Peyer's patch (tissue), 4 donors: ENCODE measurements at regions not wholly inside any gene's neighbourhood (a gene's known extent, or its start where the extent isn't known, plus 50 kb on each side); places are given as distances from the start of the nearest gene placed in this dataset.

Experiments used
- DNase-seq, 3 donors: peaks; one replicate each; pipeline ENCODE4 v3.0.0-alpha.2; 2017 to 2019
- H3K27ac ChIP-seq, 4 donors: fragments of 200-600 bp; sonication (generic); one replicate each; pipeline ENCODE4 v1.5.1; 2016 to 2019
- H3K27me3 ChIP-seq, 2 donors: fragments of 200-600 bp; sonication (generic); one replicate each; pipeline ENCODE4 v1.5.1; 2019
- H3K36me3 ChIP-seq, 3 donors: fragments of 200-600 bp; sonication (generic); one replicate each; pipeline ENCODE4 v1.5.1; 2016 to 2019
- H3K4me1 ChIP-seq, 4 donors: fragments of 200-600 bp; sonication (generic); one replicate each; pipeline ENCODE4 v1.5.1; 2016 to 2019
- H3K4me3 ChIP-seq, 4 donors: fragments of 200-600 bp; sonication (generic); 1 replicate in 3 of 4; 2 replicates in 1 of 4; pipeline ENCODE4 v1.5.1; 2016 to 2019; ENCODE audit warnings: mild to moderate bottlenecking in 1 of 4
- H3K9me3 ChIP-seq, 4 donors: fragments of 200-600 bp; sonication (generic); one replicate each; pipeline ENCODE4 v1.5.1; 2016 to 2019; ENCODE audit warnings: mild to moderate bottlenecking in 1 of 4
- POLR2A ChIP-seq, 2 donors: fragments of 450-650 bp; IDR thresholded peaks; one replicate each; pipeline ENCODE4 v1.5.1; 2017; ENCODE audit warnings: antibody characterized with exemption in 2 of 2, mild to moderate bottlenecking in 2 of 2, moderate library complexity in 2 of 2
- TF ChIP-seq, protein P1 (sequence below), 6 experiments: fragments of 450-650 bp in 4 of 6; fragments of 200-600 bp in 2 of 6; sonication (generic) in 1 of 6; IDR thresholded peaks; one replicate each; pipeline ENCODE4 v1.5.1; 2017 to 2019; ENCODE audit warnings: antibody characterized with exemption in 6 of 6, mild to moderate bottlenecking in 3 of 6, moderate library complexity in 1 of 6

DNA sequence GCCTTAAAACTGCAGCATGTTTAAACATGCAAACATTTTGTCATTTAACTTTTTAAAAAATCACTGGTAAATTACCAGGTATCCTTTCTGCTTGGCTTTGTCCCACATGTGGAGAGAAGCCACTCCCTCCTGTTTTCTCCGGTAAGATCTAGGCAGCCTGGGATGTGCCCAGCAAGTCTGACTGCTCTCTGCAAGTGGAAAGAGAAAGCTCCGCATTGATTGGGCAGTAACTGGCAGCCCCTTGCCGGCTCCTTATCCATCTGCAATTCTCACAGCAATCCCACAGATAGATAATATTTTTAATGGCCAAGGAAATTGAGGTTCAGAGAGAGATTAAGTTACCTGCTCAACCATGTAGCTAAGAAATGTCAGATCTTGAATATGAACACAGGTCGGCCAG is 136.1 kb downstream of the TMEM200C start:
- H3K9me3 ChIP-seq: no peaks in the 10 kb centered on the region
- H3K4me1 ChIP-seq: no peaks in the 10 kb centered on the region
- no peak for DNase-seq
- no peaks in the 10 kb centered on the region for H3K36me3 ChIP-seq
- H3K27me3 ChIP-seq: no peaks in the 10 kb centered on the region
- no peak overlapping the region for H3K4me3 ChIP-seq
- no peak overlapping the region for H3K27ac ChIP-seq
- TF ChIP-seq, protein P1, sequence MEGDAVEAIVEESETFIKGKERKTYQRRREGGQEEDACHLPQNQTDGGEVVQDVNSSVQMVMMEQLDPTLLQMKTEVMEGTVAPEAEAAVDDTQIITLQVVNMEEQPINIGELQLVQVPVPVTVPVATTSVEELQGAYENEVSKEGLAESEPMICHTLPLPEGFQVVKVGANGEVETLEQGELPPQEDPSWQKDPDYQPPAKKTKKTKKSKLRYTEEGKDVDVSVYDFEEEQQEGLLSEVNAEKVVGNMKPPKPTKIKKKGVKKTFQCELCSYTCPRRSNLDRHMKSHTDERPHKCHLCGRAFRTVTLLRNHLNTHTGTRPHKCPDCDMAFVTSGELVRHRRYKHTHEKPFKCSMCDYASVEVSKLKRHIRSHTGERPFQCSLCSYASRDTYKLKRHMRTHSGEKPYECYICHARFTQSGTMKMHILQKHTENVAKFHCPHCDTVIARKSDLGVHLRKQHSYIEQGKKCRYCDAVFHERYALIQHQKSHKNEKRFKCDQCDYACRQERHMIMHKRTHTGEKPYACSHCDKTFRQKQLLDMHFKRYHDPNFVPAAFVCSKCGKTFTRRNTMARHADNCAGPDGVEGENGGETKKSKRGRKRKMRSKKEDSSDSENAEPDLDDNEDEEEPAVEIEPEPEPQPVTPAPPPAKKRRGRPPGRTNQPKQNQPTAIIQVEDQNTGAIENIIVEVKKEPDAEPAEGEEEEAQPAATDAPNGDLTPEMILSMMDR (IDR thresholded peaks at IDR 0.05): no peak
- TF ChIP-seq POLR2A (IDR thresholded peaks at IDR 0.05): no peak

GRCh38 chr18:5756823-5757222 is 138.5 kb downstream of the TMEM200C start:
- Histone ChIP-seq H3K4me3 (no peak overlapping the region), H3K9me3 (no peaks in the 10 kb centered on the region), H3K4me1 (no peaks in the 10 kb centered on the region), H3K36me3 (no peaks in the 10 kb centered on the region), H3K27me3 (no peaks in the 10 kb centered on the region), H3K27ac (no peak overlapping the region)
- no peak for DNase-seq
- TF ChIP-seq POLR2A (IDR thresholded peaks at IDR 0.05): no peak
- TF ChIP-seq, protein P1 (IDR thresholded peaks at IDR 0.05): no peak

GRCh38 chr18:5747678-5748077 is 147.6 kb downstream of the TMEM200C start:
- no peak for DNase-seq
- Histone ChIP-seq H3K27ac (no peak overlapping the region), H3K4me3 (no peak overlapping the region), H3K9me3 (no peaks in the 10 kb centered on the region), H3K27me3 (no peaks in the 10 kb centered on the region), H3K36me3 (no peaks in the 10 kb centered on the region), H3K4me1 (no peaks in the 10 kb centered on the region)
- TF ChIP-seq, protein P1 (IDR thresholded peaks at IDR 0.05): no peak
- no peak for TF ChIP-seq POLR2A (IDR thresholded peaks at IDR 0.05)

GRCh38 chr18:5746844-5747243 is 148.5 kb downstream of the TMEM200C start:
- no peak overlapping the region for H3K4me3 ChIP-seq
- H3K36me3 ChIP-seq: no peaks in the 10 kb centered on the region
- H3K9me3 ChIP-seq: no peaks in the 10 kb centered on the region
- no peak for TF ChIP-seq POLR2A (IDR thresholded peaks at IDR 0.05)
- TF ChIP-seq, protein P1 (IDR thresholded peaks at IDR 0.05): no peak
- H3K27me3 ChIP-seq: no peaks in the 10 kb centered on the region
- no peaks in the 10 kb centered on the region for H3K4me1 ChIP-seq
- H3K27ac ChIP-seq: no peak overlapping the region
- DNase-seq: no peak

- H3K27me3 ChIP-seq: no peaks in the 10 kb centered on the region
- H3K9me3 ChIP-seq: no peaks in the 10 kb centered on the region
- no peaks in the 10 kb centered on the region for H3K36me3 ChIP-seq
- H3K4me1 ChIP-seq: no peaks in the 10 kb centered on the region
- no peak for TF ChIP-seq POLR2A (IDR thresholded peaks at IDR 0.05)
- TF ChIP-seq, protein P1 (IDR thresholded peaks at IDR 0.05): no peak
- H3K27ac ChIP-seq: no peak overlapping the region
- DNase-seq: no peak
- no peak overlapping the region for H3K4me3 ChIP-seq
Measured at GRCh38 chr18:5744659-5745058, 150.7 kb downstream of the TMEM200C start.

DNA sequence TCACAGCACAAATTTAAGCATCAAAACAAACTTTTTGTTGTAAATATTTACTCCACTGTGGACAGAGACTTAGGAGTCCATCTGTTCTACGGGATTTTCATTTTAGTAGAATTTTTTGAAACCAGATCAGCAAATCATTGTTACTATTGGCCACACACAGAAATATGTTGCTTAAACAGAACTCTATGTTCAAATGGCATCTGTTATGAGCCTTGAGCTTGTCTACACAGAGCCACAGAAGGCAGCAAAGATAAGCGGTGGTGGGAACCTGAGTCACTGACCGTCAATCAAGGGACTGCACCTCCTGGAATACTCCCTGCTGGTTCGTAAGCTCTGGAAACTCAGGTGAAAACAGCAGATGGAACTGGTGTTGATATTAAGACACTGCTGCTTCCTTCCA is 156.8 kb downstream of the TMEM200C start:
- H3K4me1 ChIP-seq: no peaks in the 10 kb centered on the region
- no peak for TF ChIP-seq POLR2A (IDR thresholded peaks at IDR 0.05)
- TF ChIP-seq, protein P1 (IDR thresholded peaks at IDR 0.05): no peak

More for the DNA sequence above, 156.8 kb downstream of the TMEM200C start:
- DNase-seq: no peak
- Histone ChIP-seq H3K27me3 (no peaks in the 10 kb centered on the region), H3K27ac (no peak overlapping the region), H3K9me3 (no peaks in the 10 kb centered on the region), H3K36me3 (no peaks in the 10 kb centered on the region), H3K4me3 (no peak overlapping the region)
